Small intestine (tissue), 7 donors: ENCODE measurements at regions not wholly inside any gene's neighbourhood (a gene's known extent, or its start where the extent isn't known, plus 50 kb on each side); places are given as distances from the start of the nearest gene placed in this dataset.

Experiments
- DNase-seq, 2 donors: peaks; one replicate each; pipeline versions ENCODE4 v3.0.0 to v3.0.0-alpha.2; 2013
- FAIRE-seq: peaks from 2 replicates; lab custom pipeline; 2012; peaks lifted over from hg19 to GRCh38; lab: Jason Lieb, UNC
- H3K27ac ChIP-seq, 3 donors: one replicate each; pipeline ENCODE4 v1.5.1; 2013; ENCODE audit warnings: low read length in 2 of 3, mild to moderate bottlenecking in 2 of 3, control low read depth in 1 of 3, inconsistent platforms in 1 of 3, low read depth in 1 of 3, moderate library complexity in 1 of 3
- H3K27me3 ChIP-seq, 3 donors: one replicate each; pipeline ENCODE4 v1.6.1; 2013; ENCODE audit warnings: low read length in 3 of 3, inconsistent platforms in 1 of 3; ENCODE audit not compliant: control insufficient read depth in 3 of 3, insufficient read depth in 3 of 3
- H3K36me3 ChIP-seq, 3 donors: one replicate each; pipeline ENCODE4 v1.6.1; 2013; ENCODE audit warnings: low read length in 3 of 3, inconsistent platforms in 1 of 3, low read depth in 1 of 3, mild to moderate bottlenecking in 1 of 3, moderate library complexity in 1 of 3; ENCODE audit not compliant: control insufficient read depth in 3 of 3, insufficient read depth in 2 of 3
- H3K4me1 ChIP-seq, 3 donors: one replicate each; pipeline ENCODE4 v1.6.1; 2013; ENCODE audit warnings: low read length in 2 of 3, inconsistent platforms in 1 of 3, low read depth in 1 of 3, mild to moderate bottlenecking in 1 of 3, moderate library complexity in 1 of 3; ENCODE audit not compliant: control insufficient read depth in 3 of 3, insufficient read depth in 2 of 3
- H3K4me3 ChIP-seq, 3 donors: one replicate each; pipeline ENCODE4 v1.5.1; 2013; ENCODE audit warnings: low read length in 3 of 3, control low read depth in 1 of 3, inconsistent platforms in 1 of 3, low read depth in 1 of 3, mild to moderate bottlenecking in 1 of 3, moderate library complexity in 1 of 3
- H3K9me3 ChIP-seq, 2 donors: one replicate each; pipeline ENCODE4 v1.6.1; 2013; ENCODE audit warnings: low read depth in 1 of 2, low read length in 1 of 2; ENCODE audit not compliant: control insufficient read depth in 2 of 2, insufficient read depth in 1 of 2
- WGBS, 3 donors: extraction: QIAGEN DNeasy Blood & Tissue Kit; methylation state at CpG; one replicate each; pipeline ENCODE4 v1.1.7; 2013; 5-methylcytosine and 5-hydroxymethylcytosine counted together
- donor health status: healthy with polysubstance abuse.
- donor health status: control.
- donor health status: control.
- donor health status: Bipolar disorder and iron deficiency.
- donor health status: healthy.

DNA sequence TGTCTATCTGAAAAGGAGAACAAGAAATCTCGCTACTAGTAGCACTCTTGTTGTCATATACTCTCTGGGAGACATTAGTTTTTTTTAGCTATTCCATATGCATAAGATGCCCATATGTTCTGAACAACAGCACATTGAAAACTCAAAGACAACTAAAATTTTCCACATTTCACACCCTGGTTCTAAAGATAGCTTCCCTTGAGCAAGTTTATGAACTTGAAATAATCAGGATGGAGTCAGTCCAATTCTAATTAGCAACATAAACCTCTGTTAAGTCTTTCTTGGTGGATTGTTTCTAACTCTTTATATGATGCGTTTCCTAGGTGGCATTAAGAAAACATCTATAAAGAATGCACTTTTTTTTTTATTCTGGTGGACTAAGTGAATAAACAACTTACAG is 1095.3 kb downstream of the GRM8 start:
- FAIRE-seq: no peak
- Histone ChIP-seq H3K9me3 (no peaks in the 10 kb centered on the region), H3K27ac (no peak overlapping the region), H3K36me3 (no peaks in the 10 kb centered on the region), H3K27me3 (no peaks in the 10 kb centered on the region), H3K4me1 (no peaks in the 10 kb centered on the region), H3K4me3 (no peak overlapping the region)
- no peak for DNase-seq
- WGBS, 3 donors: 71 to 82% (median 72%) methylated on average over 2 of the region's 2 CpGs

DNA sequence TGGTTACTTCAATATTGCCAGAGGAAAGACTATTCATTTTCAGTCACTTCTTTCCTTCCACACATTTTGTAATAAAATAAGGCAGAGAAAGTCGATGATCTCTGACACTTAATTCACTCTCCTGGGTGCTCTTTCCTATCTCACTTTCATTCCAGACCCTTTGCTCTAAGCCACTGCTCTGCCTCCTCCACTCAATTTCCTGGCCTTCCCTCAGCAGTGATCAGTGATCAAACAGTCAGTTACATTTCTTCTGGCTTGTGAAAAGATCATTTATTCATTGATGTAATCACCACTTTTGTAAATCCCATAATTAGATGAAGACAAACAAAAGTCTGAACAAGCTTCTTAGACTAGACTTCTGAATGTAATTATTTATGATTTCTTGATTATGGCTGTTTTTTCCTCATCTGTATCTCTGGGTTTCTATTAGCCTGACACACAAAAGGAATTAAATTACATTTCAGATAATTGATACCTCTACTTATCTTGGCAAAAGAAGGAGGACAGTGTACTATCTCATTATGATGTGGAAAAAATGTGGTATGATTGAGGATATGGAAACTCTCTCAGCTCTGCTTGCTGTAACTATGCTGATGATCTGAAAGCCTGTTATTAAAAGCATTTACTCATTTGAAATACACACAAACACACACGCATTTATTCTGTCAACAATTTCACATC is 1102.3 kb downstream of the GRM8 start:
- Histone ChIP-seq H3K27ac (no peak overlapping the region), H3K4me1 (no peaks in the 10 kb centered on the region), H3K27me3 (no peaks in the 10 kb centered on the region), H3K4me3 (no peak overlapping the region), H3K9me3 (no peaks in the 10 kb centered on the region), H3K36me3 (no peaks in the 10 kb centered on the region)
- DNase-seq (no peak), FAIRE-seq (no peak)
- WGBS, 3 donors: 51 to 55% (median 54%) methylated on average over 2 of the region's 2 CpGs

DNA sequence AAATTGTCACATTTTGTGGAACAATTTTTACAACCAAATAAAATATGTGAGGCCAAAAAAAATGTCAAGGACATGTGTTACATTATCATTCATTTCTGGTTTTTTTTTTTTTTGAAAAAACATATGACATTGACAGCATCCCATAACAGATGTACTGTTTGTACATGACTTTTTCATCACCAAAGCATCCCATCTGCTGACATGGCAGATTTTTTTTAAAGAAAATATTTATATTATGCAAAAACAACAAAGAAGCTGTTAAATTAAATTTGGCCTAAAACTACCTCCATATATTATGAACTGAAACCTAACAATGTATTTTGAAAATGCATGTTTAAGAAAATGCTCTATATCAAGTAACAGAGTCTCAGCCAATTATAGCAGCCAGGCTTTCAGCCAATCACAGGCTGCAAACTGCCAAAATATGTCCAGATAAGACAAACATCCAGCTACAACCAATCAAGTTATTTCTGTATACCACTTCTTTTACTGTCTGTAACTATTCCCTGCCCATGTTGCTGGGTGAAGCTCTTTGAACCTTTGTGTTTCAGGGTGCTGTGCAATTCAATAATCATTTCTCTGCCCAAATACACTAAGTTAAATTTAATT is 1111.8 kb downstream of the GRM8 start:
- Histone ChIP-seq H3K4me3 (no peak overlapping the region), H3K36me3 (no peaks in the 10 kb centered on the region), H3K27me3 (no peaks in the 10 kb centered on the region), H3K27ac (no peak overlapping the region), H3K9me3 (no peaks in the 10 kb centered on the region), H3K4me1 (no peaks in the 10 kb centered on the region)
- DNase-seq (no peak), FAIRE-seq (no peak)

DNA sequence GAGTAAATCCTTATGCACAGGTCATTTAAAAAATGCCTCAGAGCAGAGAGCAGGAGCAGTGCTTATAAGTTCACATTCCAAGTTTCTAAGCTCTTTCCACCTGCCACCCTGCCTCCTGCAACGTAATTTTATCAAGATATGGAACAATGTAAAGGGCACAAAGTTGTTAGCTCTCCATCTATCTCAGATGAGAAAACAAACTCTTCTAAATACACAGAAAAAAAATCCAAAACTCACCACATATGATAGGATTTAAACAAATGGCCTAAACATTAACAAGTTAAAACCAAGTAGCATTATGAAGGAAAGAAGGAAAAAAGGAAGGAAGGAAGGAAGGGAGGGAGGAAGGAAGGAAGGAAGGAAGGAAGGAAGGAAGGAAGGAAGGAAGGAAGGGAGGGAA is 1132.8 kb downstream of the GRM8 start:
- no peak for FAIRE-seq
- Histone ChIP-seq H3K4me3 (no peak overlapping the region), H3K36me3 (no peaks in the 10 kb centered on the region), H3K9me3 (peaks cover 0 to 4% of the 10 kb centered on the region in 2 donors), H3K27me3 (no peaks in the 10 kb centered on the region), H3K27ac (no peak overlapping the region), H3K4me1 (no peaks in the 10 kb centered on the region)
- 6 to 39% (median 7%) methylated on average over 1 of the region's 1 CpG for WGBS, 3 donors
- DNase-seq: no peak

DNA sequence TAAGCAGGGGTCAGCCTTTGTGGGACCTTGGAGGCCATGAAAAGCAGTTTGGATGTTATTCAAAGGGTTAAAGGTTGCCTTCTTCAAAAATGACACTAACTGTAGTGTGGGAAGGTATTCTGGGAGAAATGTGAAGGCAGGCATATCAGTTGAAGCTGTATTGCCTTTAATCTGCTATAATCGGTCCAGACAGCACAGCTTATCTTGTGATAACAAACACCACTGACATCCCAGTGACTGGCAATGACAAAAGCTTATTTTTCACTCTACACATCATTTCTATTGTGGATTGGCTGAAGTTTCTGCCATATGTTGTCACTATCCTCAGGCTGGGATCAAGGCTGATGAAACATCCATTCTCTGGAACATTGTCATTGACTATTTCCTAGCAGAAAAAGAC is 1149.2 kb downstream of the GRM8 start:
- no peak overlapping the region for H3K27ac ChIP-seq
- no peaks in the 10 kb centered on the region for H3K4me1 ChIP-seq
- H3K36me3 ChIP-seq: no peaks in the 10 kb centered on the region
- H3K9me3 ChIP-seq: no peaks in the 10 kb centered on the region
- H3K4me3 ChIP-seq: no peak overlapping the region
- H3K27me3 ChIP-seq: no peaks in the 10 kb centered on the region
- FAIRE-seq: no peak
- DNase-seq: no peak
- 27 to 32% (median 31%) methylated on average over 1 of the region's 1 CpG for WGBS, 3 donors

DNA sequence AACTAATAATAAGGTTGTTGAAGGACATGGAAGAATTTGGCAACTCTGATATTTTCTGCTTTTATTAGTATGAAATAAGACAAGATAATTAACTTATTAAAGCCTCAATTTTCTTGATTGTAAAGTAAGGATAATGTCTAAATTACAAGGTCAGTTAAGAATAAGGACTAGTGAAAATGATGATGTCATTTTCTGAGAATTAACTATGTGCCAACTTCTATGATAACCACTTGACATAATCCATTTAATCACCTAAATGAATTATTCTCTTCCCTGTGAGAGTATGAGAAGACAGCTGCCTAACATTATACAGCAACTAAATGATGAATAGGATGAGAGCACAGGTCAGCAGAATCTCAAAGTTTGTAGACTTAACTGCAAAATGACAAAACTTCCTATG is 1153.4 kb upstream of the POT1 start:
- no peak for DNase-seq
- H3K27me3 ChIP-seq: no peaks in the 10 kb centered on the region
- H3K4me1 ChIP-seq: no peaks in the 10 kb centered on the region
- H3K4me3 ChIP-seq: no peak overlapping the region
- H3K27ac ChIP-seq: no peak overlapping the region
- no peak for FAIRE-seq
- no peaks in the 10 kb centered on the region for H3K36me3 ChIP-seq
- H3K9me3 ChIP-seq: no peaks in the 10 kb centered on the region

DNA sequence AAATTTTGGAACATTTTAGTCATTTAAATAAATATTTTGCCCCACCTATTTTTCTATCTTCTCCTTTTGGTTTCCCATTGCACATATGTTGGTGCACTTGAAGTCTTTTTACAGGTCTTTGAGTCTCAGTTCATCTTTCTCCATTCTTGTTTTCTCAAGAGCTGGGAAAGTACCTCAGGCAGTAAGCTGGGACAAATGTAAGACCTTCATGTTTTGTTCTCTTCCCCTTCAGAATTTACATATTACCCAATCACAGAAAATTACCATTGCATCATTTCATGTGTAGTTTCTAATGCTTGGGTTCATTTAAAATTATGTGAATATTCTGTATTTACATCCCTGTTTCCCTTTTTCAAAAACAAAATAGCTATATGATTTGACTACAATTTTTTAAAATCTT is 1150.0 kb upstream of the POT1 start:
- FAIRE-seq: no peak
- no peak for DNase-seq

DNA sequence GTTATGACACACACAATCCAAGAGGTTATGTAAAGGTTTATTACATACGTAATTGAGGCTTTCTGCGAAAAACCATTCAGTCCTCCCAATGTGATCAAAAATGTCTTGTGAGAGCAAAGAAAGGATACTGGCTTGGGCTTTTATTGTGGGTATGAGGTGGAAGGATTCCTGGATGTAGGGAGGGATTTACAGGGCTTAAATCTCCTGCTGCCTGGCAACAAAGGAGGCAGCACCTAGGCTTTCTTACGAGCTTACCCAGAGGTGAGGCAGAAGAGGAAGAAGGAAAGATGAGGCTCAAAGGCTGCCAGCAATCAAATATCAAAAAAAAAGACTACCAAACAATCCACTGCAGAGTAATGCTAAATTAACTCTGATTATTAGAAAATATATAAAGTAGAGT is 1149.5 kb upstream of the POT1 start:
- FAIRE-seq (no peak), DNase-seq (no peak)
- H3K9me3 ChIP-seq: no peaks in the 10 kb centered on the region
- H3K4me1 ChIP-seq: no peaks in the 10 kb centered on the region
- H3K4me3 ChIP-seq: no peak overlapping the region
- no peaks in the 10 kb centered on the region for H3K36me3 ChIP-seq
- no peaks in the 10 kb centered on the region for H3K27me3 ChIP-seq
- no peak overlapping the region for H3K27ac ChIP-seq
- 70 to 82% (median 79%) methylated on average over 3 of the region's 3 CpGs for WGBS, 3 donors

More for the DNA sequence above, 1150.0 kb upstream of the POT1 start:
- H3K27me3 ChIP-seq: no peaks in the 10 kb centered on the region
- no peaks in the 10 kb centered on the region for H3K9me3 ChIP-seq
- H3K36me3 ChIP-seq: no peaks in the 10 kb centered on the region
- H3K27ac ChIP-seq: no peak overlapping the region
- no peak overlapping the region for H3K4me3 ChIP-seq
- no peaks in the 10 kb centered on the region for H3K4me1 ChIP-seq

DNA sequence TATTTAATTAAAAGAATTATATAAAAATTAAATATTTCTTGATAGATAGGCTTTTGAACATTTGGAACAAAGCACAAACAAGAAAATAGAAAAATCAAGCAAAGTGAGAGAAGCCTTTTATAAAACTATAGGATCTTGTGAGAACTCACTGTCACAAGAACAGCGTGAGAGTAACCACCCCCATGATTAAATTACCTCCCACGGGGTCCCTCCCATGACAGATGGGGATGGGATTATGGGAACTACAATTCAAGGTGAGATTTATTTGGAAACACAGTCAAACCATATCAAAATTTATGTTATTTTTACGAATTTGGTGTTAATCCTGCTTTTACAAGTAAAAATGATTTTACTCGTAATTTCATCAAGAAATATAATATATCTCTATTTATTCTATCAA is 1136.1 kb upstream of the POT1 start:
- Histone ChIP-seq H3K4me3 (no peak overlapping the region), H3K4me1 (no peaks in the 10 kb centered on the region), H3K9me3 (no peaks in the 10 kb centered on the region), H3K36me3 (no peaks in the 10 kb centered on the region), H3K27ac (no peak overlapping the region), H3K27me3 (no peaks in the 10 kb centered on the region)
- DNase-seq (no peak), FAIRE-seq (no peak)
- WGBS, 3 donors: 70 to 73% (median 72%) methylated on average over 4 of the region's 4 CpGs
